ENCODE measurements at regions not wholly inside any gene's neighbourhood (a gene's known extent, or its start where the extent isn't known, plus 50 kb on each side); places are given as distances from the start of the nearest gene placed in this dataset.

DNA sequence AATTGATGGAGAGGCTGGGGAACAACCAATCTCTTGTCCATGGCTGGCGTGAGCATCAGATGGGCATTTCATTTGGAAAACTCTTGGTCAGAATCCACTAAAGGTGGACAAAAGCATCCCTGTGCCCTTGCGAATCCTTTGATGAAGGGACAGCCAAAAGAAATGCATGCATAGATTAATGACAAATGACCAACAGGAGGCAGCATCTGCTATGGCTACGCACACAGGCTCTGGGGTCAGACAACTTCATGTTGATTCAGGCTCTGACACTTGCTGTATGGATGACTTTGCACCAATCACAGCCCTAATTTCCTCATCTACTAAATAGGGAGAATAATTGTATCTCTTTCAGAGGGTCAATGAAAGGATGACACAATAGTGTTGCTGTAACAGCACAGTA, 117.5 kb downstream of the ASCL4 start:
- Mint-ChIP-seq H3K27ac (ENCODE audit: unreplicated experiment) (no peak overlapping the region), H3K4me3 (ENCODE audit: unreplicated experiment) (no peak overlapping the region), H3K4me1 (ENCODE audit: low read depth) (no peaks in the 10 kb centered on the region), H3K9me3 (ENCODE audit: low read depth) (no peaks in the 10 kb centered on the region), H3K36me3 (ENCODE audit: low read depth) (no peaks in the 10 kb centered on the region), H3K27me3 (ENCODE audit: low read depth) (peaks cover 17% of the 10 kb centered on the region)
- no peak for DNase-seq (ENCODE audit: low spot score)
- TF ChIP-seq, protein P1, sequence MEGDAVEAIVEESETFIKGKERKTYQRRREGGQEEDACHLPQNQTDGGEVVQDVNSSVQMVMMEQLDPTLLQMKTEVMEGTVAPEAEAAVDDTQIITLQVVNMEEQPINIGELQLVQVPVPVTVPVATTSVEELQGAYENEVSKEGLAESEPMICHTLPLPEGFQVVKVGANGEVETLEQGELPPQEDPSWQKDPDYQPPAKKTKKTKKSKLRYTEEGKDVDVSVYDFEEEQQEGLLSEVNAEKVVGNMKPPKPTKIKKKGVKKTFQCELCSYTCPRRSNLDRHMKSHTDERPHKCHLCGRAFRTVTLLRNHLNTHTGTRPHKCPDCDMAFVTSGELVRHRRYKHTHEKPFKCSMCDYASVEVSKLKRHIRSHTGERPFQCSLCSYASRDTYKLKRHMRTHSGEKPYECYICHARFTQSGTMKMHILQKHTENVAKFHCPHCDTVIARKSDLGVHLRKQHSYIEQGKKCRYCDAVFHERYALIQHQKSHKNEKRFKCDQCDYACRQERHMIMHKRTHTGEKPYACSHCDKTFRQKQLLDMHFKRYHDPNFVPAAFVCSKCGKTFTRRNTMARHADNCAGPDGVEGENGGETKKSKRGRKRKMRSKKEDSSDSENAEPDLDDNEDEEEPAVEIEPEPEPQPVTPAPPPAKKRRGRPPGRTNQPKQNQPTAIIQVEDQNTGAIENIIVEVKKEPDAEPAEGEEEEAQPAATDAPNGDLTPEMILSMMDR (IDR thresholded peaks at IDR 0.05), result peak; percentile 45

DNA sequence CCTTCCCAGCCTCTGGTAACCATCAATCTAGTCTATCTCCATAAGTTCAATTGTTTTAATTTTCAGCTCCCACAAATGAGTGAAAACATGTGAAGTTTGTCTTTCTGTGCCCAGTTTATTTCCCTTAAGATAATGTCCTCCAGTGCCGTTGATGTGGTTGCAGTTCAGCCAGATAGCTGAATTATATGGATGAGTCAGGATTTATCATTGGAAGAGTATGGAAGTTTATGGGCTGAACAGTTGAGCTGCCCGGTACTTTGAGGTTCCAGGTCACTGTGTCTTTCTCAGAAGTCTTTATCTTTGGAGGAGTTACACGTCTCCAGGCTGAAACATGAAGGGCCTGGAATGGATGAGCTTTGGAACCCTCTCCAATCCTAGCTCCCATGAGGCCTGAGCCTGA, 120.1 kb downstream of the ASCL4 start:
- no peak overlapping the region for H3K4me3 Mint-ChIP-seq (ENCODE audit: unreplicated experiment)
- peaks cover 4% of the 10 kb centered on the region for H3K4me1 Mint-ChIP-seq (ENCODE audit: low read depth)
- no peak for DNase-seq (ENCODE audit: low spot score)
- TF ChIP-seq, protein P1 (IDR thresholded peaks at IDR 0.05), result no peak
- no peak overlapping the region for H3K27ac Mint-ChIP-seq (ENCODE audit: unreplicated experiment)
- H3K27me3 Mint-ChIP-seq (ENCODE audit: low read depth), result peaks cover 11% of the 10 kb centered on the region
- H3K9me3 Mint-ChIP-seq (ENCODE audit: low read depth), result no peaks in the 10 kb centered on the region
- H3K36me3 Mint-ChIP-seq (ENCODE audit: low read depth), result no peaks in the 10 kb centered on the region

DNA sequence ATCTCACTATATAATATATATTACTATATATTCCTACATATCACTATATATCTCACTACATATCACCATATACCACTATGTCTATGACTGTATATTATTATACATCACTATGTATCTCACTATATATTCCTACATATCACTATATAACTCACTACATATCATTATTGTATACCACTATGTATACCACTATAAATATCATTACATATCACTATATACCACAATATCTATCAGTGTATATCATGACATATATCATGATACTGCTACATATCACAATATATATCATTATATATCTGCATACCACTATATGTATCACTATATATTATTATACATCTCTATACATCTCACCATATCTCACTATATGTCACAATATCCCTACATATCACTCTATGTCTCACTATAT, 121.5 kb downstream of the ASCL4 start:
- DNase-seq (ENCODE audit: low spot score), result no peak
- Mint-ChIP-seq H3K27me3 (ENCODE audit: low read depth) (peaks cover 14% of the 10 kb centered on the region), H3K9me3 (ENCODE audit: low read depth) (no peaks in the 10 kb centered on the region), H3K4me1 (ENCODE audit: low read depth) (peaks cover 4% of the 10 kb centered on the region), H3K36me3 (ENCODE audit: low read depth) (no peaks in the 10 kb centered on the region), H3K27ac (ENCODE audit: unreplicated experiment) (no peak overlapping the region), H3K4me3 (ENCODE audit: unreplicated experiment) (no peak overlapping the region)
- TF ChIP-seq, protein P1 (IDR thresholded peaks at IDR 0.05), result no peak

DNA sequence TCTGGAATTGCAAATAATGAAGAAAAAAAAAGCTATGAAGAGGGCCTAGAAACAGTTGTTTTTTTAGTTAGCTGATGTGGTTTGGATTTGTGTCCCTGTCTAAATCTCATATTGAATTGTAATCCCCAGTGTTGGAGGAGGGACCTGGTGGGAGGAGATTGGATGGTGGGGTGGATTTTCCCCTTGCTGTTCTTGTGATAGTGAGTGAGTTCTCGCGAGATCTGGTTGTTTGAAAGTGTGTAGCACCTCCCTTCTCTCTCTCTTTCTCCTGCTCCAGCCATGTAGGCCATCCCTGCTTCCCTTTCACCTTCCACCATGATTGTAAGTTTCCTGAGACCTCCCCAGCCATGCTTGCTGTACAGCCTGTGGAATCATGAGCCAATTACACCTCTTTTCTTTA, 126.1 kb downstream of the ASCL4 start:
- no peak overlapping the region for H3K27ac Mint-ChIP-seq (ENCODE audit: unreplicated experiment)
- peaks cover 20% of the 10 kb centered on the region for H3K27me3 Mint-ChIP-seq (ENCODE audit: low read depth)
- TF ChIP-seq, protein P1 (IDR thresholded peaks at IDR 0.05), result no peak
- DNase-seq (ENCODE audit: low spot score), result no peak
- H3K4me3 Mint-ChIP-seq (ENCODE audit: unreplicated experiment), result no peak overlapping the region
- H3K9me3 Mint-ChIP-seq (ENCODE audit: low read depth), result peaks cover 2% of the 10 kb centered on the region
- H3K4me1 Mint-ChIP-seq (ENCODE audit: low read depth), result peaks cover 12% of the 10 kb centered on the region
- peaks cover 1% of the 10 kb centered on the region for H3K36me3 Mint-ChIP-seq (ENCODE audit: low read depth)

DNA sequence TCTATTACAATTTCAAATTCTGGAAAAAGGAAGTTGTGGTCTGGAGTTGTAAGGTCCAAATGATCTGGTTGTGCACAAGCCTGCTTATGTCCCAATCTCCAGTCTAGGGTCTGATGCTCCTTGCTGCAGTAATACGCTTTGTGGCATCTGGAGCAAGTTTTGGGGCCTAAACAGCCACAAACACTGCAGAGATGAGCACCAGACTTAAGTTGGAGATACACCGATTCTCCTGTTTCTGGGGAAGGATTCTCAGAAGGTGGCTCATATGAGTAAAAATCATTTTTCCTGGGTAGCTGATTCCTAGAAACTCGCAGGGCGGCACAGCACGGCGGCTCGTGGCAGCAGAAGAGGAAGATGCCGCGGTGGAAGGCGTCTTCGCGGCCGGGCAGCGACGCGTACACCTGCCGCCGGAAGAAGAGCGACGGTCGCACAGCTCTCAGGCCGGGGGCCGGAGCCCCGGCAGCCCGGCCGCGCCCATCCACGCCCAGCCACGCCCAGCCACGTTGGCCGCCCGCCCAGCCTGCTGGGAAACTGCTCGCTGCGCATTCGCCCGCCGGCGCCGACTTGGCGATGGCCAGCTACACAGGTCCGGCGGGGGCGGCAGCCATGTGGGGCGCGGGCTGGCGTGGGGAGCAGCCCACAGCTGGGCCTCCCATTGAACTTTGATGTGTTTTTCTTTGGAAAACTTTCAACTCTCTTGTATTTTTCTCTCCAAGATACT, 129.0 kb downstream of the ASCL4 start:
- Mint-ChIP-seq H3K4me1 (ENCODE audit: low read depth) (peaks cover 12% of the 10 kb centered on the region), H3K4me3 (ENCODE audit: unreplicated experiment) (peak overlapping the region; percentile 61), H3K27ac (ENCODE audit: unreplicated experiment) (no peak overlapping the region), H3K27me3 (ENCODE audit: low read depth) (peaks cover 29% of the 10 kb centered on the region), H3K9me3 (ENCODE audit: low read depth) (peaks cover 2% of the 10 kb centered on the region), H3K36me3 (ENCODE audit: low read depth) (peaks cover 1% of the 10 kb centered on the region)
- no peak for DNase-seq (ENCODE audit: low spot score)
- TF ChIP-seq, protein P1 (IDR thresholded peaks at IDR 0.05), result no peak

Data from chondrocyte (in vitro differentiated cells).